ENCODE measurements at regions not wholly inside any gene's neighbourhood (a gene's known extent, or its start where the extent isn't known, plus 50 kb on each side); places are given as distances from the start of the nearest gene placed in this dataset.

GRCh38 chr13:38618881-38619280 is 68.0 kb upstream of the FREM2 start:
- DNase-seq = no peak

GRCh38 chr13:38620876-38621275 is 66.0 kb upstream of the FREM2 start:
- DNase-seq = no peak

GRCh38 chr13:38624822-38625221 is 62.1 kb upstream of the FREM2 start:
- no peak for DNase-seq

GRCh38 chr13:38628554-38628953 is 58.3 kb upstream of the FREM2 start:
- no peak for DNase-seq

- no peak for DNase-seq
Measured at GRCh38 chr13:38630780-38631179, 56.1 kb upstream of the FREM2 start.

- no peak for DNase-seq
Measured at GRCh38 chr13:38635030-38635429, 51.8 kb upstream of the FREM2 start.

GRCh38 chr13:38636073-38636472 is 50.8 kb upstream of the FREM2 start:
- no peak for DNase-seq

GRCh38 chr13:38636761-38637160 is 50.1 kb upstream of the FREM2 start:
- DNase-seq = no peak
